H9 (cell line): ENCODE measurements at regions not wholly inside any gene's neighbourhood (a gene's known extent, or its start where the extent isn't known, plus 50 kb on each side); places are given as distances from the start of the nearest gene placed in this dataset.

Experiments used
- DNase-seq: peaks from one replicate; pipeline ENCODE4 v3.0.0-alpha.2; 2017
- H2AFZ ChIP-seq: one replicate; pipeline ENCODE4 v1.6.1; 2013; ENCODE audit warnings: mild to moderate bottlenecking, low read length, control low read depth, moderate library complexity
- H2AK5ac ChIP-seq: 2 replicates; pipeline ENCODE4 v1.6.1; 2013; ENCODE audit warnings: low read length, control low read depth, mixed read lengths; ENCODE audit not compliant: insufficient read length
- H2BK120ac ChIP-seq: one replicate; pipeline ENCODE4 v1.6.1; 2013; ENCODE audit warnings: low read depth, mild to moderate bottlenecking, low read length, control low read depth, inconsistent platforms; ENCODE audit not compliant: poor library complexity, severe bottlenecking
- H2BK12ac ChIP-seq: 2 replicates; pipeline ENCODE4 v1.6.1; 2013; ENCODE audit warnings: low read length, control low read depth, mixed read lengths, low read depth; ENCODE audit not compliant: insufficient read length
- H2BK15ac ChIP-seq: 2 replicates; pipeline ENCODE4 v1.6.1; 2013; ENCODE audit warnings: low read depth, low read length, control low read depth
- H2BK20ac ChIP-seq: one replicate; pipeline ENCODE4 v1.6.1; 2013; ENCODE audit warnings: low read depth, mild to moderate bottlenecking, low read length, control low read depth, inconsistent platforms; ENCODE audit not compliant: poor library complexity, severe bottlenecking
- H2BK5ac ChIP-seq: 2 replicates; pipeline ENCODE4 v1.6.1; 2013; ENCODE audit warnings: low read length, control low read depth, mixed read lengths; ENCODE audit not compliant: insufficient read length
- H3K14ac ChIP-seq: 2 replicates; pipeline ENCODE4 v1.6.1; 2013; ENCODE audit warnings: low read length, control low read depth; ENCODE audit not compliant: insufficient read depth
- H3K18ac ChIP-seq: 2 replicates; pipeline ENCODE4 v1.6.1; 2013; ENCODE audit warnings: low read depth, mild to moderate bottlenecking, mixed read lengths, low read length, control low read depth; ENCODE audit not compliant: insufficient read length
- H3K23ac ChIP-seq: 2 replicates; pipeline ENCODE4 v1.6.1; 2013; ENCODE audit warnings: low read length, control low read depth, mixed read lengths, low read depth; ENCODE audit not compliant: insufficient read length
- H3K23me2 ChIP-seq: 2 replicates; pipeline ENCODE4 v1.6.1; 2013; ENCODE audit warnings: low read depth, mild to moderate bottlenecking, mixed read lengths, low read length, control low read depth; ENCODE audit not compliant: insufficient read length, poor library complexity, severe bottlenecking
- H3K27ac ChIP-seq: 2 replicates; pipeline ENCODE4 v1.5.1; 2013; ENCODE audit warnings: low read length, control low read depth, mixed read lengths, low read depth; ENCODE audit not compliant: insufficient read length
- H3K27me3 ChIP-seq: 2 replicates; pipeline ENCODE4 v1.6.1; 2013; ENCODE audit warnings: low read length, control low read depth, inconsistent platforms; ENCODE audit not compliant: insufficient read depth
- H3K4ac ChIP-seq: 2 replicates; pipeline ENCODE4 v1.6.1; 2013; ENCODE audit warnings: low read depth, mild to moderate bottlenecking, control low read depth, inconsistent platforms, low read length, moderate library complexity
- H3K4me1 ChIP-seq: 2 replicates; pipeline ENCODE4 v1.6.1; 2013; ENCODE audit warnings: low read length, control low read depth, inconsistent platforms; ENCODE audit not compliant: insufficient read depth
- H3K4me2 ChIP-seq: 2 replicates; pipeline ENCODE4 v1.6.1; 2013; ENCODE audit warnings: low read length, control low read depth, mixed read lengths; ENCODE audit not compliant: insufficient read length, insufficient read depth
- H3K56ac ChIP-seq: 2 replicates; pipeline ENCODE4 v1.6.1; 2013; ENCODE audit warnings: low read depth, mild to moderate bottlenecking, mixed read lengths, low read length, control low read depth; ENCODE audit not compliant: insufficient read length
- H3K79me1 ChIP-seq: 2 replicates; pipeline ENCODE4 v1.6.1; 2013; ENCODE audit warnings: low read depth, mild to moderate bottlenecking, moderate library complexity, low read length, control low read depth, inconsistent platforms; ENCODE audit not compliant: insufficient read depth, poor library complexity, severe bottlenecking
- H3K79me2 ChIP-seq: 2 replicates; pipeline ENCODE4 v1.6.1; 2013; ENCODE audit warnings: low read length, control low read depth, inconsistent platforms; ENCODE audit not compliant: insufficient read depth
- H3K9ac ChIP-seq: 2 replicates; pipeline ENCODE4 v1.6.1; 2013; ENCODE audit warnings: low read length, control low read depth, mixed read lengths; ENCODE audit not compliant: insufficient read length; ENCODE audit errors: extremely low read depth
- H3K9me3 ChIP-seq: one replicate; pipeline ENCODE4 v1.6.1; 2013; ENCODE audit warnings: low read depth, low read length, inconsistent platforms; ENCODE audit not compliant: control insufficient read depth
- H3T11ph ChIP-seq: one replicate; pipeline ENCODE4 v1.6.1; 2013; ENCODE audit warnings: mild to moderate bottlenecking, low read length, control low read depth, inconsistent platforms
- H4K20me1 ChIP-seq: one replicate; pipeline ENCODE4 v1.6.1; 2013; ENCODE audit not compliant: control insufficient read depth, insufficient read length, insufficient read depth
- H4K5ac ChIP-seq: 2 replicates; pipeline ENCODE4 v1.6.1; 2013; ENCODE audit warnings: low read depth, mild to moderate bottlenecking, mixed read lengths, low read length, control low read depth; ENCODE audit not compliant: insufficient read length
- H4K8ac ChIP-seq: replicated peaks from 2 replicates; pipeline ENCODE4 v1.6.1; 2013; ENCODE audit warnings: low read length, control low read depth, mixed read lengths, low read depth; ENCODE audit not compliant: insufficient read length
- H4K91ac ChIP-seq: 2 replicates; pipeline ENCODE4 v1.6.1; 2013; ENCODE audit warnings: low read depth, mild to moderate bottlenecking, moderate library complexity, mixed read lengths, low read length, control low read depth; ENCODE audit not compliant: insufficient read length
- H3K27ac Mint-ChIP-seq, 3 experiments: 2 replicates in 2 of 3; 3 replicates in 1 of 3; pipeline ENCODE4 v1.8.0; 2020 to 2021; ENCODE audit warnings: mixed read lengths in 3 of 3, mild to moderate bottlenecking in 1 of 3, moderate library complexity in 1 of 3
- H3K27me3 Mint-ChIP-seq: 2 replicates; pipeline ENCODE4 v1.8.0; 2021; ENCODE audit warnings: low read depth, mild to moderate bottlenecking, moderate library complexity, mixed read lengths
- H3K36me3 Mint-ChIP-seq, 3 experiments: 2 replicates in 2 of 3; 3 replicates in 1 of 3; pipeline ENCODE4 v1.8.0; 2020 to 2021; ENCODE audit warnings: low read depth in 3 of 3, mixed read lengths in 3 of 3; ENCODE audit not compliant: insufficient read depth in 1 of 3
- H3K4me1 Mint-ChIP-seq, 2 experiments: 2 replicates each; pipeline ENCODE4 v1.8.0; 2020; ENCODE audit warnings: mixed read lengths in 2 of 2
- H3K4me3 Mint-ChIP-seq, 2 experiments: 2 replicates in 1 of 2; 3 replicates in 1 of 2; pipeline ENCODE4 v1.8.0; 2020 to 2021; ENCODE audit warnings: mild to moderate bottlenecking in 2 of 2, mixed read lengths in 2 of 2, moderate library complexity in 1 of 2
- H3K9me3 Mint-ChIP-seq, 2 experiments: 2 replicates in 1 of 2; 3 replicates in 1 of 2; pipeline ENCODE4 v1.8.0; 2020; ENCODE audit warnings: mild to moderate bottlenecking in 2 of 2, mixed read lengths in 2 of 2, moderate library complexity in 1 of 2
- CTCF ChIP-seq: fragments of 200-600 bp; sonication (generic); conservative IDR thresholded peaks from 3 replicates; pipeline ENCODE4 v1.8.0; 2021; ENCODE audit warnings: antibody characterized with exemption, mild to moderate bottlenecking
- WGBS: extraction: QIAGEN DNeasy Blood & Tissue Kit; methylation state at CpG from one replicate; pipeline ENCODE4 v1.1.7; 2013; ENCODE audit warnings: missing lambda C conversion rate, low lambda C conversion rate, mixed read lengths; ENCODE audit not compliant: insufficient read length; ENCODE audit errors: extremely low coverage; 5-methylcytosine and 5-hydroxymethylcytosine counted together

GRCh38 chr12:92504594-92504981 lies 198.2 kb upstream of the PLEKHG7 start:
- Histone ChIP-seq H3K18ac (no peak overlapping the region), H2BK15ac (no peak overlapping the region), H3K9me3 (no peaks in the 10 kb centered on the region), H2BK20ac (no peak overlapping the region), H3K79me2 (no peaks in the 10 kb centered on the region), H3K23me2 (no peaks in the 10 kb centered on the region), H3K27ac (no peak overlapping the region), H2BK5ac (no peak overlapping the region), H4K5ac (no peak overlapping the region), H2BK12ac (no peak overlapping the region), H3K4ac (no peak overlapping the region), H3K79me1 (no peaks in the 10 kb centered on the region), H2AFZ (no peak overlapping the region), H4K20me1 (no peaks in the 10 kb centered on the region), H3K56ac (no peak overlapping the region), H3K4me2 (no peak overlapping the region), H3K9ac (no peak overlapping the region), H2AK5ac (no peak overlapping the region), H4K91ac (no peak overlapping the region), H3K4me1 (no peaks in the 10 kb centered on the region), H4K8ac (no peak overlapping the region), H3K23ac (no peak overlapping the region), H2BK120ac (no peak overlapping the region), H3K27me3 (no peaks in the 10 kb centered on the region), H3K14ac (no peak overlapping the region), H3T11ph (no peak overlapping the region)
- no peak overlapping the region for H3K4me3 Mint-ChIP-seq
- no CpG with 5 or more reads among the region's 5 CpGs for WGBS
- peaks cover 21 to 33% of the 10 kb centered on the region in 2 experiments for H3K4me1 Mint-ChIP-seq
- no peak for DNase-seq
- no peaks in the 10 kb centered on the region for H3K9me3 Mint-ChIP-seq
- no peaks in the 10 kb centered on the region; a peak in 1 of 7 replicates for H3K36me3 Mint-ChIP-seq
- no peak overlapping the region for H3K27ac Mint-ChIP-seq
- no peak for TF ChIP-seq CTCF
- no peaks in the 10 kb centered on the region for H3K27me3 Mint-ChIP-seq
